ENCODE measurements at regions not wholly inside any gene's neighbourhood (a gene's known extent, or its start where the extent isn't known, plus 50 kb on each side); places are given as distances from the start of the nearest gene placed in this dataset.

GRCh38 chr1:34648501-34648900, 106.3 kb upstream of the GJB5 start:
- no peak for DNase-seq (ENCODE audit: extremely low read depth, low read depth)
- TF ChIP-seq CTCF (IDR thresholded peaks at IDR 0.05; ENCODE audit: low read depth, low read length), result no peak

- DNase-seq (ENCODE audit: extremely low read depth, low read depth), result no peak
- TF ChIP-seq CTCF (IDR thresholded peaks at IDR 0.05; ENCODE audit: low read depth, low read length), result no peak
Observed at GRCh38 chr1:34650090-34650489, 104.8 kb upstream of the GJB5 start.

- DNase-seq (ENCODE audit: extremely low read depth, low read depth), result no peak
- TF ChIP-seq CTCF (IDR thresholded peaks at IDR 0.05; ENCODE audit: low read depth, low read length), result no peak
Observed at GRCh38 chr1:34650800-34651199, 104.0 kb upstream of the GJB5 start.

- no peak for TF ChIP-seq CTCF (IDR thresholded peaks at IDR 0.05; ENCODE audit: low read depth, low read length)
- no peak for DNase-seq (ENCODE audit: extremely low read depth, low read depth)
Observed at GRCh38 chr1:34653110-34653509, 101.7 kb upstream of the GJB5 start.

- TF ChIP-seq CTCF (IDR thresholded peaks at IDR 0.05; ENCODE audit: low read depth, low read length), result no peak
- no peak for DNase-seq (ENCODE audit: extremely low read depth, low read depth)
Observed at GRCh38 chr1:34655206-34655874, 99.5 kb upstream of the GJB5 start.

GRCh38 chr1:34655875-34656240, 99.0 kb upstream of the GJB5 start:
- TF ChIP-seq CTCF (IDR thresholded peaks at IDR 0.05; ENCODE audit: low read depth, low read length), result no peak
- DNase-seq (ENCODE audit: extremely low read depth, low read depth), result no peak

GRCh38 chr1:34656299-34656698, 98.5 kb upstream of the GJB5 start:
- DNase-seq (ENCODE audit: extremely low read depth, low read depth), result no peak
- TF ChIP-seq CTCF (IDR thresholded peaks at IDR 0.05; ENCODE audit: low read depth, low read length), result no peak
